Neural cell (in vitro differentiated cells): ENCODE measurements at regions not wholly inside any gene's neighbourhood (a gene's known extent, or its start where the extent isn't known, plus 50 kb on each side); places are given as distances from the start of the nearest gene placed in this dataset.

Source experiments
- H2AFZ ChIP-seq: fragments of 200-600, 300-800 bp; sonication (generic), shearing (Covaris generic); 2 replicates; pipeline ENCODE4 v1.6.0; 2014; ENCODE audit warnings: low read depth, mild to moderate bottlenecking, antibody characterized with exemption, low read length, moderate library complexity
- H3F3A ChIP-seq: fragments of 200-600 bp; shearing (Covaris generic); 2 replicates; pipeline ENCODE4 v1.6.1; 2016; ENCODE audit warnings: mild to moderate bottlenecking, moderate library complexity, mixed read lengths, antibody characterized with exemption, low read length; ENCODE audit not compliant: insufficient read depth, poor library complexity, severe bottlenecking
- H3K27ac ChIP-seq: fragments of 200-600, 300-800 bp; sonication (generic), shearing (Covaris generic); 2 replicates; pipeline ENCODE4 v1.5.1; 2014; ENCODE audit warnings: mild to moderate bottlenecking, low read length, moderate library complexity
- H3K27me3 ChIP-seq: fragments of 300-800, 200-600 bp; sonication (generic), shearing (Covaris generic); 2 replicates; pipeline ENCODE4 v1.6.0; 2014; ENCODE audit warnings: mild to moderate bottlenecking, low read depth, low read length, moderate library complexity; ENCODE audit not compliant: insufficient read depth
- H3K36me3 ChIP-seq: fragments of 300-800, 200-600 bp; sonication (generic), shearing (Covaris generic); 2 replicates; pipeline ENCODE4 v1.5.1; 2014; ENCODE audit warnings: mild to moderate bottlenecking, antibody characterized with exemption, low read length, moderate library complexity; ENCODE audit not compliant: insufficient read depth
- H3K4me2 ChIP-seq: fragments of 300-800, 200-600 bp; sonication (generic), shearing (Covaris generic); 2 replicates; pipeline ENCODE4 v1.6.0; 2014; ENCODE audit warnings: mild to moderate bottlenecking, low read length
- H3K4me3 ChIP-seq: fragments of 300-800, 200-600 bp; sonication (generic), shearing (Covaris generic); 2 replicates; pipeline ENCODE4 v1.5.1; 2014; ENCODE audit warnings: mild to moderate bottlenecking, low read length, moderate library complexity
- H3K79me2 ChIP-seq: fragments of 200-600 bp; shearing (Covaris generic); replicated peaks from 2 replicates; pipeline ENCODE4 v1.6.0; 2014; ENCODE audit warnings: mild to moderate bottlenecking, low read length, moderate library complexity; ENCODE audit not compliant: insufficient read depth
- H3K9ac ChIP-seq: fragments of 300-800, 200-600 bp; sonication (generic), shearing (Covaris generic); 2 replicates; pipeline ENCODE4 v1.6.1; 2016; ENCODE audit warnings: mild to moderate bottlenecking, low read length, mixed read lengths
- H3K9me2 ChIP-seq: fragments of 200-600 bp; shearing (Covaris generic); 2 replicates; pipeline ENCODE4 v1.6.1; 2016; ENCODE audit warnings: mild to moderate bottlenecking, low read length, mixed read lengths; ENCODE audit not compliant: insufficient read depth
- H3K9me3 ChIP-seq: fragments of 200-600, 300-800 bp; sonication (generic), shearing (Covaris generic); 2 replicates; pipeline ENCODE4 v1.6.1; 2016; ENCODE audit warnings: mild to moderate bottlenecking, mixed run types, low read length, moderate library complexity, mixed read lengths
- H4K20me1 ChIP-seq: fragments of 200-600 bp; shearing (Covaris generic); 2 replicates; pipeline ENCODE4 v1.6.1; 2016; ENCODE audit warnings: mild to moderate bottlenecking, mixed run types; ENCODE audit not compliant: insufficient read depth
- EP300 ChIP-seq: fragments of 450-650 bp; conservative IDR thresholded peaks from 2 replicates; pipeline ENCODE4 v1.6.1; 2014; ENCODE audit warnings: antibody characterized with exemption, mild to moderate bottlenecking, moderate library complexity; ENCODE audit not compliant: poor library complexity, severe bottlenecking
- EZH2 ChIP-seq: fragments of 200-600, 300-800 bp; shearing (Covaris generic), sonication (generic); IDR thresholded peaks from 2 replicates; pipeline ENCODE4 v1.6.1; 2014; ENCODE audit warnings: antibody characterized with exemption, low read length, borderline replicate concordance, mild to moderate bottlenecking; ENCODE audit not compliant: insufficient read depth, poor library complexity, severe bottlenecking
- MXI1 ChIP-seq: fragments of 450-650 bp; conservative IDR thresholded peaks from 2 replicates; pipeline ENCODE4 v1.6.1; 2014; ENCODE audit warnings: antibody characterized with exemption, mild to moderate bottlenecking; ENCODE audit not compliant: poor library complexity, severe bottlenecking
- POLR2AphosphoS5 ChIP-seq: IDR thresholded peaks from 2 replicates; pipeline ENCODE4 v1.6.1; 2012
- RAD21 ChIP-seq: fragments of 450-650 bp; conservative IDR thresholded peaks from 2 replicates; pipeline ENCODE4 v1.6.1; 2014; ENCODE audit warnings: antibody characterized with exemption, mild to moderate bottlenecking, moderate library complexity
- SMC3 ChIP-seq: fragments of 450-650 bp; conservative IDR thresholded peaks from 2 replicates; pipeline ENCODE4 v1.6.1; 2014; ENCODE audit warnings: antibody characterized with exemption, mild to moderate bottlenecking, moderate library complexity; ENCODE audit not compliant: poor library complexity
- TAF1 ChIP-seq: IDR thresholded peaks from 2 replicates; pipeline ENCODE4 v1.6.1; 2012; ENCODE audit warnings: low read depth
- TF ChIP-seq, protein P1 (sequence below): fragments of 450-650 bp; IDR thresholded peaks from 2 replicates; pipeline ENCODE4 v1.5.1; 2014; ENCODE audit warnings: antibody characterized with exemption, mild to moderate bottlenecking, moderate library complexity; ENCODE audit not compliant: poor library complexity, severe bottlenecking
- TF ChIP-seq, protein P2 (sequence below): IDR thresholded peaks from 2 replicates; pipeline ENCODE4 v1.6.1; 2012; ENCODE audit warnings: borderline replicate concordance

DNA sequence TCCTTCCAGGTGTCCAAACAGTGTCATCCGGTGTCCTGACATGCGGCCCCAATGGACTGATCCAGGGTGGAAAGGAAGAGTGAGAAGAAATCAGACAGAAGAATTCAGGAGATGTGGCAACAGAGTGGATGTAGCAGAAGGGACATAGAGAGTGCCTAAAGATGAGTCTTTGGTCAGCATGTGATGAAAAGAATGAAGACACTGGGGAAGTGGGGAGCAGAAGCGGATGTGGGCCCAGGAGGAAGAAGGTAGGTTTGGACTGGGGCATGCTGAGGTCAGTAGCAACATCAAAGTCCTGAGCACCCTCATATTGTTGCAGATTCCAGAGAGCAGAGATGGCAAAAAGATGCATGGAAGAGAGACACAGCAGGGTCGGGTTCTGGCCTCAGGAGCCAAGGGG is 71.8 kb upstream of the STEAP1B start:
- Histone ChIP-seq H3K9me2 (no peaks in the 10 kb centered on the region), H3K27ac (no peak overlapping the region), H2AFZ (no peak overlapping the region), H3K9me3 (no peaks in the 10 kb centered on the region), H3K27me3 (no peaks in the 10 kb centered on the region), H3K4me2 (no peak overlapping the region), H3K79me2 (no peaks in the 10 kb centered on the region), H3K4me3 (no peak overlapping the region), H4K20me1 (no peaks in the 10 kb centered on the region), H3K36me3 (no peaks in the 10 kb centered on the region), H3F3A (no peaks in the 10 kb centered on the region), H3K9ac (no peak overlapping the region)
- TF ChIP-seq RAD21 (no peak), EP300 (no peak), TAF1 (no peak), EZH2 (no peak), SMC3 (no peak)
- TF ChIP-seq, protein P1, sequence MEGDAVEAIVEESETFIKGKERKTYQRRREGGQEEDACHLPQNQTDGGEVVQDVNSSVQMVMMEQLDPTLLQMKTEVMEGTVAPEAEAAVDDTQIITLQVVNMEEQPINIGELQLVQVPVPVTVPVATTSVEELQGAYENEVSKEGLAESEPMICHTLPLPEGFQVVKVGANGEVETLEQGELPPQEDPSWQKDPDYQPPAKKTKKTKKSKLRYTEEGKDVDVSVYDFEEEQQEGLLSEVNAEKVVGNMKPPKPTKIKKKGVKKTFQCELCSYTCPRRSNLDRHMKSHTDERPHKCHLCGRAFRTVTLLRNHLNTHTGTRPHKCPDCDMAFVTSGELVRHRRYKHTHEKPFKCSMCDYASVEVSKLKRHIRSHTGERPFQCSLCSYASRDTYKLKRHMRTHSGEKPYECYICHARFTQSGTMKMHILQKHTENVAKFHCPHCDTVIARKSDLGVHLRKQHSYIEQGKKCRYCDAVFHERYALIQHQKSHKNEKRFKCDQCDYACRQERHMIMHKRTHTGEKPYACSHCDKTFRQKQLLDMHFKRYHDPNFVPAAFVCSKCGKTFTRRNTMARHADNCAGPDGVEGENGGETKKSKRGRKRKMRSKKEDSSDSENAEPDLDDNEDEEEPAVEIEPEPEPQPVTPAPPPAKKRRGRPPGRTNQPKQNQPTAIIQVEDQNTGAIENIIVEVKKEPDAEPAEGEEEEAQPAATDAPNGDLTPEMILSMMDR: no peak
- TF ChIP-seq, protein P2, sequence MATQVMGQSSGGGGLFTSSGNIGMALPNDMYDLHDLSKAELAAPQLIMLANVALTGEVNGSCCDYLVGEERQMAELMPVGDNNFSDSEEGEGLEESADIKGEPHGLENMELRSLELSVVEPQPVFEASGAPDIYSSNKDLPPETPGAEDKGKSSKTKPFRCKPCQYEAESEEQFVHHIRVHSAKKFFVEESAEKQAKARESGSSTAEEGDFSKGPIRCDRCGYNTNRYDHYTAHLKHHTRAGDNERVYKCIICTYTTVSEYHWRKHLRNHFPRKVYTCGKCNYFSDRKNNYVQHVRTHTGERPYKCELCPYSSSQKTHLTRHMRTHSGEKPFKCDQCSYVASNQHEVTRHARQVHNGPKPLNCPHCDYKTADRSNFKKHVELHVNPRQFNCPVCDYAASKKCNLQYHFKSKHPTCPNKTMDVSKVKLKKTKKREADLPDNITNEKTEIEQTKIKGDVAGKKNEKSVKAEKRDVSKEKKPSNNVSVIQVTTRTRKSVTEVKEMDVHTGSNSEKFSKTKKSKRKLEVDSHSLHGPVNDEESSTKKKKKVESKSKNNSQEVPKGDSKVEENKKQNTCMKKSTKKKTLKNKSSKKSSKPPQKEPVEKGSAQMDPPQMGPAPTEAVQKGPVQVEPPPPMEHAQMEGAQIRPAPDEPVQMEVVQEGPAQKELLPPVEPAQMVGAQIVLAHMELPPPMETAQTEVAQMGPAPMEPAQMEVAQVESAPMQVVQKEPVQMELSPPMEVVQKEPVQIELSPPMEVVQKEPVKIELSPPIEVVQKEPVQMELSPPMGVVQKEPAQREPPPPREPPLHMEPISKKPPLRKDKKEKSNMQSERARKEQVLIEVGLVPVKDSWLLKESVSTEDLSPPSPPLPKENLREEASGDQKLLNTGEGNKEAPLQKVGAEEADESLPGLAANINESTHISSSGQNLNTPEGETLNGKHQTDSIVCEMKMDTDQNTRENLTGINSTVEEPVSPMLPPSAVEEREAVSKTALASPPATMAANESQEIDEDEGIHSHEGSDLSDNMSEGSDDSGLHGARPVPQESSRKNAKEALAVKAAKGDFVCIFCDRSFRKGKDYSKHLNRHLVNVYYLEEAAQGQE: no peak

DNA sequence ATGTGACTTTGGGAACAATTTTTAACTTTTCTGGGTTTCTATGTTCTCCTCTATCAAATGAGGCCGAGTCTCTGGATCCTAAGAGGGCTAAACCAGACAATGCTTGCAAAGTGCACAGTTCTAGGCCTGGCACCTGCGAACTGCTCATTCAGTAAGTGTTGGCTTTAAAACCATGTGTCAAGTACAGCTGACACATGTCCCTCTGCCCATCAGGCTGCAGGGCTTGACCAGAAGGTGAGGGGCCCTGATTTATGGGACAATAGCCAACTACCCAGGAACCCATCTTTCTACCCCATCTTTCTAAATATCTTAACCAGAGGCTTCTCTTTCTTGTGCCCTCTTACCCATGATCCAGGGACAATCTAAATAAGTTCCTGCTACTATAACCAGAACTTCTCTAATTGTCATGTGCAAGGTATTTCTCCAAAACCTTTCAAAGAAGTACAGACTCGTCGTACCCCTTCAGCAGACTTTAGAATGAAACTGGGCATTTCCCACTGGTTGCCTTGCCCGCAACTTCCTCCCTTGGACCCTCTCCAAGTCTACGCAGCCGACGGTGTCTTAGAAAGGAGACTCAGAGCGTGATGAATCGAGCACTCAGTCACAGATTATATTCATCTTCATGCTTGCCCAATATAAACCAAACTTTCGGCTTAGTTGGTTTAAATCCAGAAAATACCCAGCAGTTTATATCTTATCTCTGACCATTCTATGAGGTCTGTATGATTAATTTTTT is 69.8 kb upstream of the STEAP1B start:
- TF ChIP-seq EP300 (no peak), POLR2AphosphoS5 (no peak), MXI1 (no peak), EZH2 (no peak), SMC3 (no peak), RAD21 (no peak), TAF1 (no peak)
- TF ChIP-seq, protein P1: no peak
- TF ChIP-seq, protein P2: no peak
- Histone ChIP-seq H3K79me2 (no peaks in the 10 kb centered on the region), H3K4me3 (no peak overlapping the region), H3K27ac (no peak overlapping the region), H3F3A (no peaks in the 10 kb centered on the region), H3K36me3 (no peaks in the 10 kb centered on the region), H3K9ac (no peak overlapping the region), H4K20me1 (no peaks in the 10 kb centered on the region), H3K9me2 (no peaks in the 10 kb centered on the region), H3K9me3 (no peaks in the 10 kb centered on the region), H2AFZ (no peak overlapping the region), H3K4me2 (no peak overlapping the region), H3K27me3 (no peaks in the 10 kb centered on the region)
